Erythroblast (primary cell): ENCODE measurements at regions not wholly inside any gene's neighbourhood (a gene's known extent, or its start where the extent isn't known, plus 50 kb on each side); places are given as distances from the start of the nearest gene placed in this dataset.
"Not testable (repeated sequence)": the region's sequence is repeated elsewhere in the genome, so short reads cannot be mapped to it uniquely, and the experiment has no call there.

ENCODE experiments used
- DNase-seq, 2 experiments: peaks; one replicate each; lab custom pipeline; 2025; lab: John Stamatoyannopoulos, UW
- GATA1 ChIP-seq: IDR thresholded peaks from 2 replicates; pipeline ENCODE4 v1.6.1; 2011; ENCODE audit warnings: low read depth, mild to moderate bottlenecking, control low read depth, low read length, moderate library complexity
- POLR2A ChIP-seq: IDR thresholded peaks from 2 replicates; pipeline ENCODE4 v1.6.1; 2011; ENCODE audit warnings: mild to moderate bottlenecking, low read length

DNA sequence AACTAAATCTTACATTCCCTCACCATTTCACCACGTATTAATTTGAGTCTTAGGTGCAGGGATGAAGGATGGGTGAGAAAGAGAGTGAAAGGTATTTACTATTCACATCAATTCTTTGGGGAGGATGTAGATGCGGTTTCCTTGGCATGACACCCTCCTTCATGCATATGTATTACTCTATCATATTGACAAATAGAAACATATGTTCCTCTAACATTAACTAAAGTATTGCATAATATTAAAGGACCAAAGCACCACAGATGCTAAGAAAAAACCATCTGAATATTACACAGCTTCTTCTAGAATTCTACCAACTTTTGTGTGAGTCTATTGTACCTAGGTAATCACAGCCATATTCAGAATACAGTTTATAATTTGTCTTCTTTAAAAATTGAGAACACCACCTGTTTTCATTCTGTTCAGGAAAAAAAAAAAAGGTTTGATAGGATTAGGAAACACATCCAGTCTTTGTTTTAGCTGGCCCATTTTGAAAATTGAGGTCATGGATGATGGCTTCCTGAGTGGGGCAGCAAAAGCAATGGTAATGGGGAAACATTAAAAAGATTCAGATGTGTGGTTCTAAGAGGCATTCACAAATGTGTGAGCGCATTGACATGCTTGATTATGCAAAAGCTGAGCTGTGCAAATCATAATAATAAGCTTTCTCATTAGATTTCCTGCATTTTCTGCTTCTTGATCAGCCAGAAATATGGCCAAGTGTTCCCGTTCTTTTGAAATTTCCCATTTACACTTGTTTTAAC is 1011.5 kb upstream of the NUDT12 start:
- DNase-seq, result no peak
- TF ChIP-seq POLR2A (no peak), GATA1 (no peak)

DNA sequence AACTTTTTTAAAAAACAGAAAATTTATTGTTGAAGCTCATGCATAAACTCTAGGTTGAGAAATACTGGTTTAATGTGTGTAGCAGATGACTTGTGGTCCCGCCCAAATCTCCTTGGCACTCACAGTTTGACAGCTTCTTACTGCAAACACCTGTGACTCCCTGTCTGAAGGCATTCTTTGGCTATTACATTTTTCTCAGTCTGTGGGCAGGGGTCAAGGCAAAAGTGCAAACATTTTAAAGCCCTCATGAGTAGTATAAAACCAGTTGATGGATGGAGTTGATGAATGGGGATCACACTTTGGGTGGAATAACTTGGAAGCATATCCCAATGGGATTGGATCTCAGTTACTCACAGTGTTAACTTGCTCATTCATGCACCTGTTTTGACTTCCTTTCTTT is 1007.0 kb upstream of the NUDT12 start:
- DNase-seq, result no peak
- TF ChIP-seq POLR2A (no peak), GATA1 (no peak)

DNA sequence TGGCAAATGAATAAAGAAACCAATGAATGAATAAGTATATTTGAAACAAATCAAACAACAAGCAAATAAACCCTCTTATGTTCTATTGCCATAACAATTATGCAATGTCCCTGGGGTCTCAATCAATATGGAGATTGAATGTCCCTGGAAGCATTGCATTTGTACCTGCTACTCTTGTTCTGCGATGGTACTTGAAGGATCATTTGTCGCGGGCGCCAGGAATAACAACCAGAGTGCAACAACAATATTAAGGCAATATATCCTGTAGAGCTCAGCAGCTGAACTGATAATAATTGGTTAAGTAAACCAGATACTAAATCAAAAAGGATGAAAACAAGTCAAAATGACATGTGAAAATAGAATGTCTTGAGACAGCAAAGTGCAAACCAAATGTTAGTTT is 1001.9 kb upstream of the NUDT12 start:
- no peak for DNase-seq
- TF ChIP-seq GATA1 (no peak), POLR2A (no peak)

DNA sequence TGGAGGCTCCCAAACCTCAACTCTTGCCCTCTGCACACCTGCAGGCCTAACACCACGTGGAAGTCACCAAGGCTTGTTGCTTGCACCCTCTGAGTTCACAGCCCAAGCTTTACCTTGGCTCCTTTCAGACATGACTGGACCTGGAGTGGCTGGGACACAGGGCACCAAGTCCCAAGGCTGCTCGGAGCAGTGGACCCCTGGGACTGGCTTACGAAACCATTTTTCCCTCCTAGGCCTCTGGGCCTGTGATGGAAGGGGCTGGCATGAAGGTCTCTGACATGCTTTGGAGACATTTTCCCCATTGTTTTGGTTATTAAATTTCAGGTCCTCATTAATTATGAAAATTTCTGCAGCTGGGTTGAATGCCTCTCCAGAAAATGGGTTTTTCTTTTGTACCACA is 994.4 kb upstream of the NUDT12 start:
- TF ChIP-seq GATA1 (no peak), POLR2A (no peak)
- DNase-seq, result no peak

DNA sequence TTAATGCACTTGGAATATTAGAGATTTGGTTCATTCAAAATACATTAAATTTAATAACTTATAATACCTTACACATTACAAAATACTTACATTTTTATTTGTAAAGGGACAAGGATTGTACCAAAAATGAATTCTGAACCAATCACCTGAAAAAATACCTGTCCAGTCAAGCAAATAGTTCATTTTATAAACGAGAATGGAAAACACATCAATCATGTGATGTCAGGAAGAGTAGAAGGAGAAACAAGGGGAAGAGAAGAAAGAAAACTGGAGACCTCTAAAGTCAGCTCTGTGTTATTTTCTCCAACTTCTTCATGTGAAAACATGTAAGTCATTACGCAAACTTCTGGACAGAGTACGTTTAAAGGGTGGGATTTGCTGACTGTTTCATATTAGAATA is 989.0 kb upstream of the NUDT12 start:
- TF ChIP-seq POLR2A (no peak), GATA1 (no peak)

DNA sequence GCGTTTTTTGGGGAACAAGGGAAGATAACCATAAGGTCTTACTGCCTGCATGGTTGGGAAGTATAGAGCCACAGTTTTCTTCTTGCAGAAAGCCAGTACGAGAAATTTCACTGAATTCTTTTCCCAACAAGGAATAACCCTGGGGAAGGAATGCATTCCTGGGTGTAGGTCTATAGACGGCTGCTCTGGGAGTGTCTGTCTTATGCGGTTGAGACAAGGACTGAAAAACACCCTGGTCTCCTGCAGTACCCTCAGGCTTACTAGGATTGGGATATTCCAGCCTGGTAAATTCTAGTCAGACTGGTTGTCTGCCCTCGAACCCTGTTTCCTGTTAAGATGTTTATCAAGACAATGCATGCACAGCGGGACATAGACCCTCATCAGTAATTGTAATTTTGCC is 984.3 kb upstream of the NUDT12 start:
- DNase-seq, result not testable (repeated sequence)

More for the DNA sequence above, 989.0 kb upstream of the NUDT12 start:
- DNase-seq, result no peak

DNA sequence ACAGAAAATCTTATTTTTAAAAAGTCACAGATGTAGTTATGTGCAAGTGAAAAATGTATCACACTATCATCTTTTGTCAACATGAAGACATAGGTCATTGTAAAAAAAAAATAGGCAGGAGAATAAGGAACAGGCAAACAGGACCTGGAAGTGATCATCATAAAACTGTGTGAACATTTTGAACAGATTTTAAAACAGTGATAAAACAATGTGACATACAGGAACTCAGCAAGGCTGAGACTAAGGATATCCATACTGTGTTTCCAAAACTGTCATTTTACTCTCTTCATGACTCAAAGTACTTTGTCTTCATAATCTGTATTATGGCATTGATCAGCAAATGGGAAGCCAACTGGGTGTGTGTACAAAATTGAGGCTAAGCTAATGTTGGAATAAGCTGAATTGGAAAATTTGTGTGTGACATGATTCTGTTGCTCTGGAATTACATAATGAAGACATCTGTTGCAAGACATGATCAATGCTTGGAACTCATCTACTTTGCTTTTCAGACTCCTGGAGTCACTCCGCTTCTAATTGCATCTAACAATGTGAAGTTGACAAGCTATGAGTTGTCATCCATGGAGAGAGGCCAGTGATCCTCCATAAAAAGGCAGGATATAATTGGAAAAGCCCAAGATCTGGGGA is 978.7 kb upstream of the NUDT12 start:
- no peak for DNase-seq
- TF ChIP-seq GATA1 (no peak), POLR2A (no peak)

DNA sequence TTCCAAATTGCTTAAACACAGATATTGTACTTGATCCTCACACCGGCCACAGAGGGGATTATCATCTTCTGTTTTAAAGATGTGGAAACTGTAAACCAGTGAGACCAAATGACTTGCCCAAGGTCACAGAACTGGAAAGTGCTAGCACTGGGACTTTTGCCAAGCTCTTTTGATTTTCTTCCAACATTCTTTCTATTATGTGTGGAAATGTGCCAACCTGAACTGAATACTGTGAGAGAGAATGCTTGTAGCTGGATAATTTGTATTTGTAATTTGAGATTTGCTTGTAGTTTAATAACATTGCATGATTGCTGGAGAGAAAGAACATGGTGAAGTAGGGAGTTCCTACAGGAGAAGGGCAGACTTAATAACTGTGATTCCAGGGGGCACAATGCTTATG is 977.9 kb upstream of the NUDT12 start:
- DNase-seq, result no peak
- TF ChIP-seq POLR2A (no peak), GATA1 (no peak)

DNA sequence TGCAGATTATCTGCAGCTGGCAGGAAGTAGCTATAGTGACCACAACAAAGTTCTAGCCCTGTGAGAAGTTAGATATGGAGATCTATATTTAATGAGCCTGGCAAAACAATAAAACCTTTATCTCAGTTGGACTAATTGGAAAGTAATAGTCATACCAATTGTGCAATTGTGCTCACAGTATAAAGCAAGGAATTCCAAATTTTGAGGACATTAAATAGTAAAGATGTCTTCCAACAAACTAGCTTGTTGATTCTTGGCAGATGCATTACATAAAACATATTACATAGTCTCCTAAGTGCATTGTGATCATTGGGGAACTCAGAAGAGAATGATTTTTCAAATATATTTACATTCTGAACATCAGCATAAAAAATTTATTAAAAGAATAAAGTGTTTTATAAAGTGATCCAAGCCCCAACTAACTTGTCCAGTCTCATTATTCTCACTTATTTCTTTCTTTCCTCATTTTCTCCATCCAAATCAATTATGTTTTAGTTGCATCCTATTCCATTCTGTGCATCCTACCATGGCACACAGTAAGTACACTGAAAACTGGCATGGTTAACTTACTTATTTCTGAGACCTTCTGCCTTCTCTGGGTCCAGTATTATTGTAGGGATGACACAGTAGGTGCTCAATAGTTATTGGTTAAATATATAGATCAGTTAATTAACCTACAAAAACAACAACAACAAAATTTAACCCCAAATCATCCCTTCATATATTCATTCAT is 977.2 kb upstream of the NUDT12 start:
- DNase-seq, result no peak
- no peak for TF ChIP-seq POLR2A
- TF ChIP-seq GATA1, result no peak

DNA sequence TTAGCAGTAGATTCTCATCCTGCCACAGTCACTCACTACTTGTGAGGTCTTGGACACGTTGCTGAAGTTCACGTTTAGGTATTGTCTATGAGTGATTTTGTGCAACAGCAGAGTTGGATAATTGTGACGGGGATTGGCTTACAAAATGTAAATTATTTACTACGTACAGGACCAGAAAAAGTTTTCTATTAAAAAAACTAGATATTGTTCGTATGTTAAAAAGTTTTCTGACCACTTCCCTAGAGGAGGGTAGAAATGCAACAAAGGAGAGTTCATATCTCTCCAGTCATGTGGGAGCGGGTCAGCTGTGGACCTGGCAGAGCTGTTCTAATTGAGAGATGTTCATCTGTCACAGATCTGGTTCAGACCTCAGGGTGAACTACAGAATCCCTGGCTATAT is 976.1 kb upstream of the NUDT12 start:
- TF ChIP-seq GATA1 (no peak), POLR2A (no peak)
- no peak for DNase-seq

DNA sequence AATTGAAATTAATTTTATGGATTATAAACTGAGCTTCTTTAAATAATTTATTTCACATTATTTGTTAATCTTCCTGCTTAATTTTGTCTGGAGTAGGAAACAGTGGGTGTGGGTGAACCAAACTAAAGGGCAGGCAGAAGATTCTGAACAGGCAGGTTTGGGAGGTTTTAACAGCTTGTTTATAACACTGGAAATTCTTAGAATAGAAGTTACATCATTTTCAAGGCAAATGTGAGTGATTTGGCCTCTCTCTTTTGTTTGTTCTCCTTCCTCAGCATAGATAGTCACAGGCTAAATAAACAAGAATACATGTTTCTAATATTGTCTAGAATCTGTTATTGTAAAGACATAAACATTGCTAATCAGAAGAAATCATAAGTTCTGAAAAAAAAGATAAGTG is 970.9 kb upstream of the NUDT12 start:
- TF ChIP-seq POLR2A (no peak), GATA1 (no peak)
- no peak for DNase-seq

DNA sequence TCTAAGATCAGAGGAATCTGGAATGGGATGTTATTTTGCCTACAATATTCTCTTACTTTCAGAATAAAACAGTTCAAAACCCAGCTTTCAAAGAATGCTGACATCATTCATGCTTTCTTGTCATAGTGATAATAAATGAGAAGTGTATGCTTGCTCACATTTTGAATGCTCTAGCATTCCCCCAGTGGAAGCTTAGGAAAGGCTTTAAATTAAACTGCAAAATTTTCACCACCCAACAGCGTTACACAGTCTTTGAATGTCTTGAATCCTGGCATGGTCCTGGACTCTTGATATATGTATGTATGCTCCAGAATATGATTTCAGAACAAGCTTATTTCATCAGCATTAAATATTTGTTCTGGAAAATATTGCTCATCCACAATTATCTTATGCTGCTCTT is 964.3 kb upstream of the NUDT12 start:
- no peak for DNase-seq
- TF ChIP-seq GATA1 (no peak), POLR2A (no peak)

DNA sequence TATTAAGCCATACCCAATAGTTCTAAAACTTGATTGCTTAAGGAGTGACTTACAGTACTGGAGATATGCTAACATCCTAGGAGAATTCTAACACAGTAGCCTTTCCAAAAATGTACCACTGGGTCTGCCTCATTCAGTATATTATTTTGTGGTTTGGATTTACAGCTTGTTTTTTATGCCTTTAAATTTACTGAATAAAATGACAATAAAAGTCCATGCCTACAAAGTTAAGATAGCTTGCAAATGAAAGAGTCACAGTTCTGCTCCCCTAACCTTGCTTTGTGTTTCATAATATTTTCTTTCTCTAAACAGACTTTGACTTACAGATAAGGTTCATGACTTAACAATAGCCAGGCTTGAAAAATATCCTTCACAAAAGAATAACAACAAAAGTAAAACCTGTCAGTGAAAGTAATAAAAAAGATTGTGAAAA is 951.1 kb upstream of the NUDT12 start:
- no peak for TF ChIP-seq GATA1
- TF ChIP-seq POLR2A, result no peak
- DNase-seq, result no peak

DNA sequence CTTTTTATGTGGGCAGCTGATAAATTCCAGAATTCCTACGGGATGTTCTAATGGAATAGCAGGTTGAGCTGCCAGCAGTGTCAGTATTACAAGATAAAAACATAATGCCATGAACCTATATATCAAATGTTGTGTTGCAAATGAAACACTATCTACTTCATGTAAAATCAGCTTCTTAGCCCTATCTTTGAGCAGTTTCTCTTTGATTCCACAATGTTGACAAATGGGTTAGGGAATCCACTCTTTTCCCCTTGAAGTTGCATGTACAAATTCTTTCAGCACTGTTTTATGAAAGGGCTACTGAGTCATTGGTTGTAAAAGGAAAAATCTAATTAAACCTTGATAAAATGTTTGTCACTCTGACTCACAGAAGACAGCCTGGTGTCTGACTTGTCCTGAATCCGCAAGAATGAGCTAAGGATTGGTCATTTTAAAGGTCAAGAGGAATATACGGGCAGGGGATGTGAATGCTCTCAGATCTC is 950.6 kb upstream of the NUDT12 start:
- TF ChIP-seq GATA1 (no peak), POLR2A (no peak)
- no peak for DNase-seq
